NCI-H748 treated with DMSO at 0.1 percent for 48 hours (cell line): ENCODE measurements at regions not wholly inside any gene's neighbourhood (a gene's known extent, or its start where the extent isn't known, plus 50 kb on each side); places are given as distances from the start of the nearest gene placed in this dataset.
A peak's percentile ranks its signal among the peaks of the same experiment; 100 is the strongest.
"Not testable (repeated sequence)": the region's sequence is repeated elsewhere in the genome, so short reads cannot be mapped to it uniquely, and the experiment has no call there.

ENCODE experiments used
- DNase-seq: peaks from one replicate; lab custom pipeline; 2025; lab: John Stamatoyannopoulos, UW

- DNase-seq, result no peak
Measured at GRCh38 chr13:94902722-94903407, 190.5 kb upstream of the SOX21 start.

- no peak for DNase-seq
Measured at GRCh38 chr13:94901070-94901469, 188.7 kb upstream of the SOX21 start.

- no peak for DNase-seq
Measured at GRCh38 chr13:94896719-94897317, 184.5 kb upstream of the SOX21 start.

GRCh38 chr13:94896238-94896637 lies 183.9 kb upstream of the SOX21 start:
- DNase-seq, result no peak

GRCh38 chr13:94886191-94886590 lies 173.8 kb upstream of the SOX21 start:
- DNase-seq, result no peak

- no peak for DNase-seq
Measured at GRCh38 chr13:94880463-94880862, 168.1 kb upstream of the SOX21 start.

GRCh38 chr13:94878602-94879165 lies 166.3 kb upstream of the SOX21 start:
- DNase-seq, result peak; percentile 49

- peak; percentile 26 for DNase-seq
Measured at GRCh38 chr13:94864474-94864873, 152.1 kb upstream of the SOX21 start.

- no peak for DNase-seq
Measured at GRCh38 chr13:94860981-94861407, 148.6 kb upstream of the SOX21 start.

GRCh38 chr13:94859811-94860210 lies 147.5 kb upstream of the SOX21 start:
- DNase-seq, result no peak

- no peak for DNase-seq
Measured at GRCh38 chr13:94859278-94859691, 146.9 kb upstream of the SOX21 start.

GRCh38 chr13:94858856-94859255 lies 146.5 kb upstream of the SOX21 start:
- DNase-seq, result no peak

- no peak for DNase-seq
Measured at GRCh38 chr13:94854688-94855087, 142.3 kb upstream of the SOX21 start.

- no peak for DNase-seq
Measured at GRCh38 chr13:94851576-94851975, 139.2 kb upstream of the SOX21 start.

GRCh38 chr13:94849254-94849653 lies 136.9 kb upstream of the SOX21 start:
- DNase-seq, result no peak

GRCh38 chr13:94842901-94843300 lies 130.6 kb upstream of the SOX21 start:
- no peak for DNase-seq

- not testable (repeated sequence) for DNase-seq
Measured at GRCh38 chr13:94837056-94837455, 124.7 kb upstream of the SOX21 start.

- no peak for DNase-seq
Measured at GRCh38 chr13:94829837-94830365, 117.6 kb upstream of the SOX21 start.

GRCh38 chr13:94829185-94829836 lies 117.0 kb upstream of the SOX21 start:
- DNase-seq, result peak; percentile 82

- peak; percentile 97 for DNase-seq
Measured at GRCh38 chr13:94827566-94827965, 115.2 kb upstream of the SOX21 start.

GRCh38 chr13:94825507-94825906 lies 113.2 kb upstream of the SOX21 start:
- DNase-seq, result peak; percentile 53

- no peak for DNase-seq
Measured at GRCh38 chr13:94824601-94825000, 112.3 kb upstream of the SOX21 start.

- no peak for DNase-seq
Measured at GRCh38 chr13:94822356-94822755, 110.0 kb upstream of the SOX21 start.
